GM12878 (cell line): ENCODE measurements at regions not wholly inside any gene's neighbourhood (a gene's known extent, or its start where the extent isn't known, plus 50 kb on each side); places are given as distances from the start of the nearest gene placed in this dataset.

Experiments used
- ASH2L ChIP-seq: fragments of 300-600, 200-600 bp; sonication (generic); IDR thresholded peaks from 2 replicates; pipeline ENCODE4 v1.6.1; 2017; ENCODE audit warnings: low read depth, mild to moderate bottlenecking, borderline replicate concordance
- BMI1 ChIP-seq: fragments of 450-650 bp; IDR thresholded peaks from 2 replicates; pipeline ENCODE4 v1.6.1; 2016; ENCODE audit warnings: mild to moderate bottlenecking, moderate library complexity, borderline replicate concordance
- EGR1 ChIP-seq, 2 experiments: IDR thresholded peaks; 1 replicate in 1 of 2; 2 replicates in 1 of 2; pipeline ENCODE4 v1.6.1; 2011 to 2012; ENCODE audit warnings: low read depth in 2 of 2, low read length in 2 of 2, borderline replicate concordance in 1 of 2, mild to moderate bottlenecking in 1 of 2, moderate library complexity in 1 of 2
- EZH2 ChIP-seq: IDR thresholded peaks from 2 replicates; pipeline ENCODE4 v1.6.1; 2012; ENCODE audit warnings: low read depth, mild to moderate bottlenecking, control low read depth, inconsistent platforms, low read length, borderline replicate concordance; ENCODE audit not compliant: control insufficient read depth
- FOXM1 ChIP-seq: IDR thresholded peaks from 2 replicates; pipeline ENCODE4 v1.6.1; 2012; ENCODE audit warnings: low read depth, mild to moderate bottlenecking, inconsistent platforms, low read length, moderate library complexity
- MEF2B ChIP-seq: fragments of 450-650 bp; IDR thresholded peaks from 2 replicates; pipeline ENCODE4 v1.6.1; 2018; ENCODE audit warnings: mild to moderate bottlenecking, moderate library complexity; ENCODE audit not compliant: partially characterized antibody, poor library complexity, severe bottlenecking
- PAX8 ChIP-seq: fragments of 450-650 bp; IDR thresholded peaks from 2 replicates; pipeline ENCODE4 v1.6.1; 2017; ENCODE audit warnings: mild to moderate bottlenecking, moderate library complexity
- POLR2AphosphoS2 ChIP-seq: IDR thresholded peaks from 2 replicates; pipeline ENCODE4 v1.6.1; 2011; ENCODE audit warnings: low read depth, mild to moderate bottlenecking, low read length, improper control_type of control experiment, moderate library complexity
- TCF3 ChIP-seq: IDR thresholded peaks from 2 replicates; pipeline ENCODE4 v1.6.1; 2012; ENCODE audit warnings: low read depth, mild to moderate bottlenecking, low read length, borderline replicate concordance; ENCODE audit not compliant: insufficient read depth
- TF ChIP-seq, protein P1 (sequence below): IDR thresholded peaks from 2 replicates; pipeline ENCODE4 v1.6.1; 2011; ENCODE audit warnings: borderline replicate concordance, low read depth, mild to moderate bottlenecking, moderate library complexity, low read length; ENCODE audit not compliant: insufficient read depth, poor library complexity, severe bottlenecking
- TF ChIP-seq, protein P2 (sequence below): IDR thresholded peaks from 2 replicates; pipeline ENCODE4 v1.6.1; 2012; ENCODE audit warnings: low read length, inconsistent platforms

DNA sequence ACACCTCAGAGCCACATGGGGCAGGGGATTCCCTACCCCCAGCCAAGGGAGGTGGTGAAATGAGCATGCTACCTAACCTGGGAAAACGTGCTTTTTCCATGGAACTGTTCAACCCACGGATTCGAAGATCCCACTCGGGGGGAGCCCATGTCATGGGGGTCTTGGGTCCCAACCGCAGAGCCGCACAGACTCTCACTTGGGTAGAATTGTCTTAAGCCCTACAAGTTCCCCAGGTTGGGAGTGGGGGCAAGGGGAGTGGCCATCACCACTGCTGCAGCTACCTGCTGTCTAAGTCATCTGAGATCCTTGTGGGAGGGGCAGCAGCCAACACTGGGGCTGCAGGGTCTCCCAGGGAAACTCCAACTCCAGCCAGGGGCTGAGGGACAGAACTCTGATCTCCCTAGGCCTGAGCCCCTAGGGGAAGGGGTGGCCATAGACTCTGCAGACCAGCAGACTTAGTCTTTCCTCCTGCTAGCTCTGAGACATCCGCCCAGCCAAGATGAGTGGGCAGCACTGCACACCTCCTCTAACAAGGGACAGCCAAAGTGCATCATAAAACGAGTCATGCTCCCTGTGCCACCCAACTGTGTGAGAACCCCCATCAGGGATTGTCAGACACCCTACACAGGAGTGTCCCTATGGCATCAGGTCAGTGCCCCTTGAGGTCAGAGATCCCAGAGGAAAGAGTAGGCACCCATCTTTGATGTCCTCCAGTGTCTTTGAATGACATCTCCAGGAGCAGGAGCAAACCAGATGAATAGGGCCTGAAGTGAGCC is 610.4 kb upstream of the SLITRK6 start (continued):
- TF ChIP-seq, protein P1, sequence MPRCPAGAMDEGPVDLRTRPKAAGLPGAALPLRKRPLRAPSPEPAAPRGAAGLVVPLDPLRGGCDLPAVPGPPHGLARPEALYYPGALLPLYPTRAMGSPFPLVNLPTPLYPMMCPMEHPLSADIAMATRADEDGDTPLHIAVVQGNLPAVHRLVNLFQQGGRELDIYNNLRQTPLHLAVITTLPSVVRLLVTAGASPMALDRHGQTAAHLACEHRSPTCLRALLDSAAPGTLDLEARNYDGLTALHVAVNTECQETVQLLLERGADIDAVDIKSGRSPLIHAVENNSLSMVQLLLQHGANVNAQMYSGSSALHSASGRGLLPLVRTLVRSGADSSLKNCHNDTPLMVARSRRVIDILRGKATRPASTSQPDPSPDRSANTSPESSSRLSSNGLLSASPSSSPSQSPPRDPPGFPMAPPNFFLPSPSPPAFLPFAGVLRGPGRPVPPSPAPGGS: no peak
- no peak for TF ChIP-seq ASH2L
- TF ChIP-seq EZH2: no peak
- no peak for TF ChIP-seq TCF3
- TF ChIP-seq, protein P2, sequence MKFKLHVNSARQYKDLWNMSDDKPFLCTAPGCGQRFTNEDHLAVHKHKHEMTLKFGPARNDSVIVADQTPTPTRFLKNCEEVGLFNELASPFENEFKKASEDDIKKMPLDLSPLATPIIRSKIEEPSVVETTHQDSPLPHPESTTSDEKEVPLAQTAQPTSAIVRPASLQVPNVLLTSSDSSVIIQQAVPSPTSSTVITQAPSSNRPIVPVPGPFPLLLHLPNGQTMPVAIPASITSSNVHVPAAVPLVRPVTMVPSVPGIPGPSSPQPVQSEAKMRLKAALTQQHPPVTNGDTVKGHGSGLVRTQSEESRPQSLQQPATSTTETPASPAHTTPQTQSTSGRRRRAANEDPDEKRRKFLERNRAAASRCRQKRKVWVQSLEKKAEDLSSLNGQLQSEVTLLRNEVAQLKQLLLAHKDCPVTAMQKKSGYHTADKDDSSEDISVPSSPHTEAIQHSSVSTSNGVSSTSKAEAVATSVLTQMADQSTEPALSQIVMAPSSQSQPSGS: no peak
- no peak for TF ChIP-seq FOXM1
- no peak for TF ChIP-seq BMI1
- TF ChIP-seq EGR1 (IDR thresholded peaks at IDR 0.05; ENCODE audit: borderline replicate concordance in 1 of 2, low read depth in 2 of 2, low read length in 2 of 2): no peak
- TF ChIP-seq MEF2B: no peak
- TF ChIP-seq PAX8: no peak
- TF ChIP-seq POLR2AphosphoS2: no peak
